Right renal cortex interstitium (tissue), 3 donors: ENCODE measurements at regions not wholly inside any gene's neighbourhood (a gene's known extent, or its start where the extent isn't known, plus 50 kb on each side); places are given as distances from the start of the nearest gene placed in this dataset.

Source experiments
- DNase-seq, 3 donors: peaks; one replicate each; pipeline ENCODE4 v3.0.0-alpha.2; 2013; ENCODE audit warnings: low read depth in 3 of 3, low spot score in 2 of 3

GRCh38 chr2:200131307-200131706, 175.2 kb upstream of the SPATS2L start:
- no peak for DNase-seq

DNA sequence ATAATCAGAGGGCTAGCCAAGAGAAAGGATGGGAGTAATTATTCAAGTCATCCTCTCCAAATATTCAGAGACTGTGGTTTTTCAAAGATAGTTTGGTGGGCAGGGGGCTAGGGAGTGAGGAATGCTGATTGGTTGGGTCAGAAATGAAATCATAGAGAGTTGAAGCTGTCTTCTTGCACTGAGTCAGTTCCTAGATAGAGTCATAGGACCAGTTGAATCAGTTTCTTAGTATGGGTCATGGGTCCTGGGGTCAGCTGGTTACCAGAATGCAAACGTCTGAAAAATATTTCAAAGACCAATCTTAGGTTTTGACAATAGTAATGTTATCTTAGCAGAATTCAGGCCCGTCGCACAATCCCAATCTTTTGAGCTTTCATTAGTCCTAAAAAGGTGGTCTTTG, 171.4 kb upstream of the SPATS2L start:
- DNase-seq = no peak

- DNase-seq = no peak
These were observed 169.8 kb upstream of the SPATS2L start for GRCh38 chr2:200136655-200137054.

- no peak for DNase-seq
These were observed 169.2 kb upstream of the SPATS2L start for GRCh38 chr2:200137271-200137670.

DNA sequence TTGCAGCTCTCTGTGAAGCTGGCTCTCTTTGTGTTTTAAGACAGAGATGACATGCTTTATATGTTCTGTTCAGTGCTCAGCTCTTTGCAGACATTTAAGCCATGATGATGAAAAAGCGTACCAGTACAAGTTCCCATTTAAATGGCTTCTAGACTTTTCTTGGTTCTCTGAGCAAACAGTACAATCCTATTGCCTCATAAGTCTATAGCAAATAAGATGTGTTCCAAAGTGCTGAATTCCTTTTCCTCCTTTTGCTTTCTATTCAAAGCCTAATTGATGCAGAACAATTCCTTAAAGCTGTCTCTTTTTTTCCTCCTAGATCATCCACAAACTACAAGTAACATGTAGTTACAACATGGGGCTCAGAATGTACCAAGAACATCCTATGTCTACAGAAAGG, 168.8 kb upstream of the SPATS2L start:
- DNase-seq = no peak

- no peak for DNase-seq
These were observed 167.9 kb upstream of the SPATS2L start for GRCh38 chr2:200138391-200139124.

- DNase-seq = no peak
These were observed 161.9 kb upstream of the SPATS2L start for GRCh38 chr2:200144571-200144970.

- DNase-seq = no peak
These were observed 160.0 kb upstream of the SPATS2L start for GRCh38 chr2:200146501-200146900.

GRCh38 chr2:200147371-200147770, 159.1 kb upstream of the SPATS2L start:
- DNase-seq = no peak

- no peak for DNase-seq
These were observed 158.1 kb upstream of the SPATS2L start for GRCh38 chr2:200148366-200148765.

DNA sequence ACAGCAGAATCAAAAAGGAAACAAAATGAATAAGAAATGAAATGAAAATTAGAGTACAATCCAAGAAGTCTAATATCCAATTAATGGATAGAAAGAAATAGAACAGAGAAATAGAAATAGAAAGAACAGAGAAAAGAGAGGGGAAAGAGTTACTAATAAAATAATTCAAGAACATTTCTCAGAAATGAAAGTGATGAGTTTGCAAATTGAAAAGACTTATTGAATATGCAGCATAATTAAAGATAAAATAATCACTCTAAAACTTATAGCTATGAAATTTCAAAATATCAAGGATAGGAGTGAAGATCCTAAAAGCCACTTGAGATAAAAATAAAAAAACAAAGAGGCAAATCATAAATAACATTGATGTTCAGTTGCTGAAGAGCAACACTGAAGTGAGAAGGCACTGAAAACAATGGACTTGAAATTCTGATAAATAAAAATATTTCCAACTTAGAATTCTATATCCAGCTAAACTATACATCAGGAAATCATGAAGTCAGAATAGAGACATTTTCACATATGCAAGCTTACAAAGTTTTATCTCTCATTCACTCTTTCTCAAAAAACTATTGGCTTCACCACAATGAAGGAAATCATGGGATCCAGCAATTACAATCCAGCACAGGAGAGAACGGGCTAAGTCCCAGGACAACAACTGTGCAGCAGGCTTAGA, 155.9 kb upstream of the SPATS2L start:
- no peak for DNase-seq

DNA sequence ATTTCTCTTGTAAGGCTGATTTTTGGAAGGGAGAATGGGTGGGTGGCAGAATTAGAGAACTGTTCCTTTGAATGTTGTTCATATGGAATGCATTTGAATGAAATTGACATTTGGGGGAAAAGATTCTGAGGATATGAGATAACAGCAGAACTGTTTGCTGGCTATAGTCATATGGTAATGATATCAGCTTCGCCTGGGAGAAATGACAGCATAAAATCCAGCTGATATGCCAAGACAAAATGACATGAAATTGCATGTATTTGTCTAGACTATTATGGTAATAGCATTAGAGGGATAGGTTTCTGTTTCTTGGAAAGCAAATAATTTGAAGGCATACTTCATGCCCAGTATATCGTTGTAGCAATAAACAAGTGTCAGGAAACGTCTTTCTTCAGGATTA, 150.8 kb upstream of the SPATS2L start:
- no peak for DNase-seq

DNA sequence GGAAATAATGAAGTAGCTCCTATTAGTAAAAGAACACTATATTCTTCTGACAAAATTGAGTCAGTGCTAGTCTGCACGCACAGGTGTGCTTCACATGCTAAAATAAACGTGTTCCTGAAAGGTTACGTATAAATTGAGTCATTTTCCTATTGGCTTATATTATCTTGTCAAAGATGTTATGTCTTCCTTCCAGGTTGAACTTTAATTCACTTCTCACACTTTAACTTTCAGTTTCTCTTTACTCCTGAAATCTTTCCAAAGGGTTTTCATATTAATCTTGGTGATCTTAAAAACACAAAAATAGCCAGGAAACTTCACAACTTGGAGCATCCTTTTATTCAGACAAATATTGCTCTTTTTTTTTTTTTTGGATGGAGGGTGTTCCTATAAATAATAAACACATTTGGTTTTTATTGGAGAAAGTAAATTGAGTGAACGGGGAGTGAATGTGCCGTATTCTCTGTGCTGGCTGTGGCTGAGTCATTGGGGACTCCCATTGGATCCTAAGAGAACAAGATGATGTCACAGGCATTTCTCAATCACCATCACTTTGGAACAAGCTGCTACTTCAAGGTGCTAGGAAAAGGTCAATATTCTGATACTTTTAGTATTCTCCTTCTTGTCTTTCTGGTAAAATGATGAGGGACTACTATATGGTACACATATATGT, 150.2 kb upstream of the SPATS2L start:
- DNase-seq = no peak

DNA sequence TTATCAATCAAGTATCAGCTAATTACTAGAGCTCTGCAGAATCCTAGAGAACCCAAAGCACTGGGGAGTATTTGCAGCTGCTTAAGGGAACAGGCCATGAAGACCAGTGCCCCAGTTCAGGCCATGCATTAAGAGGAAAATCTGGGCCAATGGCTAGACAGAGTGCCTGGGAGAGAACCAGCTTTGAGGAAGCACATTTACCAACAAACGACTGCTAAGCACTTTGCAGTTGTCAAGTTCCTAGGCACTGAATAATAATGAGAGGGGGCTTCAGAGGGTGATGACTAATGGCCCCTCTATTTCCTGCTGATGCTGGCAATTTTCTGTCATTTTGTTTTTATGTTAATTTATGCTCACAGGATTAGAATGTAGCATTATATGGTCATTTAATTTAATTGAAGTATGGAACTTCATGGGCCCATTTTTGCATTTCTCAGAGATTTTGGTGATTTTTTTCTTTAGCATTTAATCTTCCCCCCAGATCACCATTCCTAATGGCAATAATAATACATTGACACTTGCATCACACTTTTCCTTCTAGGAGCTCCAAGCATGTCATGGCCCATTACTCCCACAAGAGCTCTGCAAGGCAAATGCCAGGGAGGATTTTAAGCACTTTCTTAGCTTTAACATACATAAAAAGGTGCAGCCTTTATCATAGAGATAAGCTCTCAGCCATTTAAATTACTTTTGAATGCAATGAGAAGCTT, 147.7 kb upstream of the SPATS2L start:
- DNase-seq = no peak

- DNase-seq = no peak
These were observed 147.2 kb upstream of the SPATS2L start for GRCh38 chr2:200159357-200159707.

- no peak for DNase-seq
These were observed 146.4 kb upstream of the SPATS2L start for GRCh38 chr2:200159829-200160781.

GRCh38 chr2:200161458-200161857, 145.0 kb upstream of the SPATS2L start:
- no peak for DNase-seq

- no peak for DNase-seq
These were observed 140.8 kb upstream of the SPATS2L start for GRCh38 chr2:200165687-200166086.

DNA sequence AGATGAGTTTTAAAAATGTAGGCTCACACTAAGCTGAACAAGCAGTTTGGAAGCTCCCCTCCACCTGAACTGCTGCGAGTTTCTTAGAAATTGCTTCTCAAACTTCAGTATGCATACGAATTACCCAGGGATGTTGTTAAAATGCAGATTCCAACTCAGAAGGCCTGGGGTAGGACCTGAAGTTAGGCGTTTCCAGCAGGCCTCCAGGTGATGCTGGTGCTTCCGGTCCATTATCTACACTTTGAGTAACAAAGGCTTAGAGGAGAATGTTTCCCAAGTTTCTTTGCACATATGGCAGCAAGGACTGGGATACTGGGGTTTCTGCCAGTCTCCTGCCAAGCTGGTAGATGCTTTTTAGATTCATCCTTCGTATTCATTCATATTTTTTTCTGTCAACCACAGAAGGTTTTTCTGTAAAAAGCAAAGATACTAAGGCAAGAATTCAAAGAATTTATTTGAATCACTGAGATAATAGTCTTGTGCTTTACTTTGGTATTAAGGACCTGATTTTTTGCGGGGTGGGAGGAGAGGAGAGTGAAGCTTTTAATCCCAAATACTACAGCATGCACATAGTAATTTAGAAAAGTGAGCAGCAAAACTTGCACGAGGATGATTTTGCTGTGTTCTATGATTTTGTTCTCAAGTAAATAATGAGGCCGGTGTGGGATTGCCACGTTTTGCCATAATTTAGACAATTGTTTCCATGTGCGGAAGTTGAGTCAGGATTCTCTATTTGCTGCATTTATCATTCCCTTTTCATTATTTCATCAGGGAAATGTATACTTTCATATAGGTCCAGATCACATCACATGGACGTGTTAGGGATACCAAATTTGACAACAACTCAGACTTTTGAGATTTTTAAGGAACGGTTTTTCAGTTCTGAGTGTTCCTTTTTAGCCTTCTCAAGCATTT, 137.6 kb upstream of the SPATS2L start:
- DNase-seq = no peak
